GM18909 (cell line): ENCODE measurements at regions not wholly inside any gene's neighbourhood (a gene's known extent, or its start where the extent isn't known, plus 50 kb on each side); places are given as distances from the start of the nearest gene placed in this dataset.
"Not testable (repeated sequence)": the region's sequence is repeated elsewhere in the genome, so short reads cannot be mapped to it uniquely, and the experiment has no call there.

Experiments
- ATAC-seq: cut with Tn5 transposase; IDR thresholded peaks from one replicate; pipeline ENCODE4 v1.9.1; 2021; ENCODE audit warnings: mild to moderate bottlenecking; ENCODE audit not compliant: unreplicated experiment, poor library complexity

- ATAC-seq, result no peak
Observed at GRCh38 chr4:57312296-57312695, 202.1 kb upstream of the IGFBP7 start.

- no peak for ATAC-seq
Observed at GRCh38 chr4:57309658-57310057, 199.5 kb upstream of the IGFBP7 start.

GRCh38 chr4:57308301-57308700 is 198.1 kb upstream of the IGFBP7 start:
- ATAC-seq, result no peak

- no peak for ATAC-seq
Observed at GRCh38 chr4:57305836-57306235, 195.7 kb upstream of the IGFBP7 start.

GRCh38 chr4:57303012-57303751 is 193.0 kb upstream of the IGFBP7 start:
- no peak for ATAC-seq

GRCh38 chr4:57300300-57300699 is 190.1 kb upstream of the IGFBP7 start:
- not testable (repeated sequence) for ATAC-seq

- ATAC-seq, result no peak
Observed at GRCh38 chr4:57291911-57292310, 181.7 kb upstream of the IGFBP7 start.

- ATAC-seq, result no peak
Observed at GRCh38 chr4:57287687-57288604, 177.8 kb upstream of the IGFBP7 start.

- ATAC-seq, result no peak
Observed at GRCh38 chr4:57282933-57283310, 172.7 kb upstream of the IGFBP7 start.

GRCh38 chr4:57280481-57280880 is 170.3 kb upstream of the IGFBP7 start:
- ATAC-seq, result no peak

GRCh38 chr4:57278780-57279179 is 168.6 kb upstream of the IGFBP7 start:
- ATAC-seq, result no peak

GRCh38 chr4:57274082-57274481 is 163.9 kb upstream of the IGFBP7 start:
- ATAC-seq, result no peak

- no peak for ATAC-seq
Observed at GRCh38 chr4:57270346-57270745, 160.2 kb upstream of the IGFBP7 start.

- no peak for ATAC-seq
Observed at GRCh38 chr4:57265831-57266582, 155.8 kb upstream of the IGFBP7 start.

GRCh38 chr4:57254754-57255153 is 144.6 kb upstream of the IGFBP7 start:
- no peak for ATAC-seq

GRCh38 chr4:57249083-57249482 is 138.9 kb upstream of the IGFBP7 start:
- no peak for ATAC-seq

- ATAC-seq, result no peak
Observed at GRCh38 chr4:57243076-57243475, 132.9 kb upstream of the IGFBP7 start.

- ATAC-seq, result no peak
Observed at GRCh38 chr4:57234252-57234775, 124.1 kb upstream of the IGFBP7 start.

- no peak for ATAC-seq
Observed at GRCh38 chr4:57233386-57233785, 123.2 kb upstream of the IGFBP7 start.

- ATAC-seq, result no peak
Observed at GRCh38 chr4:57231781-57232180, 121.6 kb upstream of the IGFBP7 start.

GRCh38 chr4:57220734-57221133 is 110.5 kb upstream of the IGFBP7 start:
- peak; percentile 52 for ATAC-seq
